Natural killer cell treated with Interleukin-12 subunit alpha and Interleukin-12 subunit beta and Interleukin-15 and Interleukin-18, amount 100 ng/mL, for 72 hours (primary cell): ENCODE measurements at regions not wholly inside any gene's neighbourhood (a gene's known extent, or its start where the extent isn't known, plus 50 kb on each side); places are given as distances from the start of the nearest gene placed in this dataset.
"Not testable (repeated sequence)": the region's sequence is repeated elsewhere in the genome, so short reads cannot be mapped to it uniquely, and the experiment has no call there.

Source experiments
- ATAC-seq, 2 donors: fragments of 150-1000 bp; cut with Tn5 transposase in 1 of 2; sonication (Bioruptor Pico), chemical (Tn5 transposase) in 1 of 2; 2 replicates each; pipeline ENCODE4 v1.10.0; 2021
- DNase-seq: peaks from one replicate; pipeline ENCODE4 v3.0.0; 2022; ENCODE audit warnings: low spot score
- H3K27ac Mint-ChIP-seq, 2 donors: 1 replicate in 1 of 2; 2 replicates in 1 of 2; pipeline ENCODE4 v1.8.0; 2022; ENCODE audit warnings: mixed read lengths in 2 of 2, mild to moderate bottlenecking in 1 of 2, moderate library complexity in 1 of 2
- H3K27me3 Mint-ChIP-seq, 2 donors: 1 replicate in 1 of 2; 2 replicates in 1 of 2; pipeline ENCODE4 v1.8.0; 2022; ENCODE audit warnings: mixed read lengths in 2 of 2
- H3K36me3 Mint-ChIP-seq: one replicate; pipeline ENCODE4 v1.8.0; 2022; ENCODE audit warnings: mixed read lengths
- H3K4me1 Mint-ChIP-seq, 2 donors: 1 replicate in 1 of 2; 2 replicates in 1 of 2; pipeline ENCODE4 v1.8.0; 2022; ENCODE audit warnings: low read depth in 2 of 2, mixed read lengths in 2 of 2, mild to moderate bottlenecking in 1 of 2
- H3K4me3 Mint-ChIP-seq: one replicate; pipeline ENCODE4 v1.8.0; 2022; ENCODE audit warnings: mixed read lengths
- H3K9me3 Mint-ChIP-seq: 2 replicates; pipeline ENCODE4 v1.8.0; 2022; ENCODE audit warnings: mixed read lengths

DNA sequence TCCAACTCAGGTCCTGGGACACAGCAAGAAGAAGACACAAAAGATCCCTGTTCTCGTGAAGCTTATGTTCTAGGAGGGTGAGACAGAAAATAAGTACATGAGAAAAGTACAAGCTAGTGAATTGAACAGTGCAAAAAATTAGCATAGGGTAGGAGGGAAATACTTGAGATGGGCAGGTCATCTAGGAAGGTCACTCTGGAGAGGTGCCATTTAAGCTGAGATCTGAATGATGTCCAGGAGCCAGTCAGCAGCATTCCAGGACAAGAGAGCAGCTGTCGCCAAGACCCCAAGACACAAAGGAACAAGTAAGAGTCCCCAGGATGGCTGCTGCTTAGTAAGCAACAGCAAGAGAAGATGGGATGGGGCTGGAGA, 379.4 kb downstream of the ANAPC1 start:
- Mint-ChIP-seq H3K4me3 (peak overlapping the region; percentile 65), H3K27ac (peak overlapping the region in 1 of 2 donors; percentile 69), H3K4me1 (peaks cover 15 to 30% of the 10 kb centered on the region in 2 donors)
- not testable (repeated sequence) for ATAC-seq, DNase-seq, H3K9me3 Mint-ChIP-seq, H3K27me3 Mint-ChIP-seq, H3K36me3 Mint-ChIP-seq

DNA sequence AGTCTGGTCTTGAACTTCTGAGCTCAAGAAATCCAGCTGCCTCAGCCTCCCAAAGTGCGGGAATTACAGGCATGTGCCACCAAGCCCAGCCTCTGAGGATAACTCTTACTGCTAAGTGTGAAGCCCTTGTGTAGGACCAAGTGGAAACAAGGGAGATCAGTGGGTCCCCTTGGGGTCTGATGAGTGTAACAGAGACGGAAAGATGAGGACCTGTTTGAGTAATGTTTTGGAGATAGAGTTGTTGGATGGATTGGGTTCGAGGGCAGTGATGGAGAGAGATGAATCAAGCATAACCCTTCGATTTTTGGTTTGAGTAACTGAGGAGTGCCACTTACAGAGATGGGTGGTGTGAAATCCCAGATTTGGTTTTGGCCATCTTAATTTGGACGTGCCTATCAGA, 378.7 kb downstream of the ANAPC1 start:
- not testable (repeated sequence) for H3K36me3 Mint-ChIP-seq, H3K27me3 Mint-ChIP-seq, ATAC-seq, H3K9me3 Mint-ChIP-seq, DNase-seq
- Mint-ChIP-seq H3K4me1 (peaks cover 15 to 30% of the 10 kb centered on the region in 2 donors), H3K4me3 (peak overlapping the region; percentile 54), H3K27ac (peak overlapping the region; percentile 12 to 63)

DNA sequence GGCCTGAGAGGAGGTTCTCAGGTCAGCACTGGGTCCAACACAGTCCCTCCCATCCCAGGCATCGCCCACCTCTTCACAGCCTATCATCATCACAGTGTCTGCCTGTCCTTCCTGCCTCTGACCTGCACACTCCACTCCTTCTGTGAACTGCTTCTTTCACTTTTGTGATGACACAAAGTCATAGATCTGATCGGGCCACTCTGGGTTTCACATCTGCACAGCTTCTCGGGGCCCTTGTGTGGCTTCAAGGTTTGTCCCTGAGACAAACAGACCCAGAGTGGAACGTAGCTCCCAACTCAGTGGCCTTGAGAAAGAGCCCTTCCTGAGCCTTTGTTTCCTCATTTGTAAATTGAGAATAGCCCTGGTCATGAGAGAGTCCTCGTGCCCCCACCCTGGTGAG, 377.1 kb downstream of the ANAPC1 start:
- H3K27me3 Mint-ChIP-seq = not testable (repeated sequence)

DNA sequence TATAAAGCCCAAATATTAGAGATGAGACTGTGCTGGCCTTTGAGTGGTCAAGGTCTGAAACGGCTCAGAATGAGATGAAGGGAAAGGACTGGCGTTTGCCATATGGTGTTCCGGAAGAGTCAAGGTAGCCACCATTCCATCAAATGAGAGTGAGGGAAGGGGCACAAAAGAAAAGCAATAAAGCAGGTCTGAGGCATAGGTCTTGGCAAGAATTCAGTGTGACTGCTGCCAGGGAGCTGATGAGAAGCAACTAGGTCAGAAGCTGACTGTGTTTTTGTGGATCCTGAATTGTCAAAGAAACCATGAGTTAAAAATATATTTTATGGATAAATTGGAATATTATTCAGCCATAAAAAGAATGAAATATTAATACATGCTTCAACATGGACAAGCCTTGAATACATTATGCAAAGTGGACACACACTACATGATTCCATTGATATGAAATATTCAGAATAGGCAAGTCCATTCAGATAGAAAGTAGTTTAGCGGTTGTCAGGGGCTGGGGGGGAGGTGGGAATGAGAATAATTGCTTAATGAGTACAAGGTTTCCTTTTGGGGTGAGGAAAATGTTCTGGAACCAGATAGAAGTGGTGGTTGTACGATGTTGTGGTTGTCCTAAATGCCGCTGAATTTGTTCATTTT, 374.6 kb downstream of the ANAPC1 start:
- H3K27ac Mint-ChIP-seq, H3K27me3 Mint-ChIP-seq, H3K36me3 Mint-ChIP-seq, ATAC-seq, H3K9me3 Mint-ChIP-seq, DNase-seq: not testable (repeated sequence)
- peak overlapping the region; percentile 30 for H3K4me3 Mint-ChIP-seq
- peaks cover 15 to 28% of the 10 kb centered on the region in 2 donors for H3K4me1 Mint-ChIP-seq

More for the DNA sequence above, 377.1 kb downstream of the ANAPC1 start:
- peak overlapping the region; percentile 74 to 80 for H3K27ac Mint-ChIP-seq
- peaks cover 15 to 30% of the 10 kb centered on the region in 2 donors for H3K4me1 Mint-ChIP-seq
- not testable (repeated sequence) for H3K36me3 Mint-ChIP-seq, H3K9me3 Mint-ChIP-seq
- ATAC-seq = peak; percentile 96 to 98
- peak overlapping the region; percentile 68 for H3K4me3 Mint-ChIP-seq
- DNase-seq = peak; percentile 64

DNA sequence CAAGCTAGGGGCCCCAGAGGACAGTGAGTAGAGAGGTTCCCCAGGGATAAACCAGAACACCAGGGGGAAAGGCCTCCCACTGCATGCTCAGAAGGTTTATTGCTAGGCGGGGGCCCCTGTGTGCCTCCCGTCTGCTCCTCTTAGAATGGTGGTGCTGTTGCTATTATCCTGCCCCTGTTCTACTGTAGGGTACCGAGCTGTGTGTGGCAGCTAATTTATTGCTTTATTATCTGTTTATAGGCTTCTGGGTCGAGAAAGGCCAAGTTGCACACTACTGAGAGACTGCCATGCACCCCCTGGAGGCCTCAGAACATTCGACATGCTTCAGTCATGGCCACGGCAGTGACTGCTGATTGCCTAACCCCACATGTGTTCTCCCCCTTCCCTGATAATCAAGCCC, 373.6 kb downstream of the ANAPC1 start:
- not testable (repeated sequence) for H3K4me3 Mint-ChIP-seq, H3K36me3 Mint-ChIP-seq, ATAC-seq, H3K27me3 Mint-ChIP-seq, H3K9me3 Mint-ChIP-seq, H3K27ac Mint-ChIP-seq, DNase-seq
- peaks cover 13 to 22% of the 10 kb centered on the region in 2 donors for H3K4me1 Mint-ChIP-seq

DNA sequence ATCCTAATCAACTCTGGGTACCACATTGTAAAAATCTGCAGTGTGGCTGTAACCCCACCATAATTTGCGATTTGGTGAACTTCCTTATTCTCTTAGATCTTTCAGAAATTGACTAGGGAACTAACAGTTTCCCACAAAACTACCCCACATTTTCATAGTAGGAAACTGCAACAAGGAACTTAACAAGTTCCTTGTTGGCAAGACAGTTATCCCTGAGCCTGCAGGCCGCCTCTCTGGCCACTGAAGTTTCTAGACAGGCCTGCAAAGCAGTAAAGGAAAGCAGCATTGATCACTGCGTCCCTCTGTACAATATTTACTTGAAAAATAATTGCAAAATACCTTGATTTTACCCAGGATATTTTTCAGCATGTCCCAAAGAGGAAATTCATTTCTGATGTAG, 372.9 kb downstream of the ANAPC1 start:
- not testable (repeated sequence) for H3K4me3 Mint-ChIP-seq

DNA sequence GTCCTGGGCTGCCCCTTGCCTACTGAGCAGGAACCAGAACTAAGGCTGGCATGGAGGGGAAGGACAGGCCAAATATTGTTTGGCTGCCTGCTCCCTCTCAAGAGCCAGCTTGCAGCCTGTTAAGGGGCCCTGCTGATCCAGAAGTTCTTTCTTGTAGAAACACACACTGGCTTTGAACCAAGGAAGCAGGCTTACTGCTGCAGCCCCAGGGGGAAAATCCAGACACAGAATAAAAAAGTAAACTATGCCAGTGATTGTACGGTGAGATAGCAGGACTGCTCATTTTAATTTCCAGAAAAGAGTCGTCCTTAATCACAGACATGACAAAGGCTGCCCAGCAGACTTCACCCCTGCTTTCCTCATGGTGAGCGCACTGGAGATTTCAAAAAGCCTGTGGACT, 371.6 kb downstream of the ANAPC1 start:
- not testable (repeated sequence) for H3K9me3 Mint-ChIP-seq, ATAC-seq, DNase-seq, H3K27ac Mint-ChIP-seq, H3K27me3 Mint-ChIP-seq, H3K36me3 Mint-ChIP-seq, H3K4me3 Mint-ChIP-seq
- peaks cover 5 to 12% of the 10 kb centered on the region in 2 donors for H3K4me1 Mint-ChIP-seq

More for the DNA sequence above, 372.9 kb downstream of the ANAPC1 start:
- peaks cover 10 to 16% of the 10 kb centered on the region in 2 donors for H3K4me1 Mint-ChIP-seq
- H3K9me3 Mint-ChIP-seq, H3K27me3 Mint-ChIP-seq, ATAC-seq, H3K36me3 Mint-ChIP-seq, H3K27ac Mint-ChIP-seq, DNase-seq: not testable (repeated sequence)

DNA sequence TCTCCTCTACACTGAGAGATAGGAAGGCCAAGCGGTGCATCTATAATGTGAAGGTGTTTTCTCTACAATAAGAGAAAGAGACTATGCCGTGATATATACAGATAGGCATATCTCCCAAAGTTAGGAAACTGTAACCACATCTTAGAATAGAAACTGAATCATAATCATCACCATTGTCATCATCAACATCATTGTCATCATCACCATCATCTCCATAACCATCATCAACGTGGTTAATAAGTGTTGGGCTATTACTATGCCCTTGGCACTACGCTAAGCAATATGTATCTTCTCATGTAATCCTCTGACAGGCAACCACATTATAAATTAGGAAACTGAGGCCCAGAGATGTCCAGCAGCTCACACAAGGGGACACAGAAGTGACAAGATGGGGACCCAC, 369.9 kb downstream of the ANAPC1 start:
- H3K9me3 Mint-ChIP-seq, DNase-seq, H3K4me1 Mint-ChIP-seq, H3K4me3 Mint-ChIP-seq, H3K36me3 Mint-ChIP-seq, H3K27me3 Mint-ChIP-seq, H3K27ac Mint-ChIP-seq: not testable (repeated sequence)
- ATAC-seq = peak in 1 of 2 donors; percentile 25

DNA sequence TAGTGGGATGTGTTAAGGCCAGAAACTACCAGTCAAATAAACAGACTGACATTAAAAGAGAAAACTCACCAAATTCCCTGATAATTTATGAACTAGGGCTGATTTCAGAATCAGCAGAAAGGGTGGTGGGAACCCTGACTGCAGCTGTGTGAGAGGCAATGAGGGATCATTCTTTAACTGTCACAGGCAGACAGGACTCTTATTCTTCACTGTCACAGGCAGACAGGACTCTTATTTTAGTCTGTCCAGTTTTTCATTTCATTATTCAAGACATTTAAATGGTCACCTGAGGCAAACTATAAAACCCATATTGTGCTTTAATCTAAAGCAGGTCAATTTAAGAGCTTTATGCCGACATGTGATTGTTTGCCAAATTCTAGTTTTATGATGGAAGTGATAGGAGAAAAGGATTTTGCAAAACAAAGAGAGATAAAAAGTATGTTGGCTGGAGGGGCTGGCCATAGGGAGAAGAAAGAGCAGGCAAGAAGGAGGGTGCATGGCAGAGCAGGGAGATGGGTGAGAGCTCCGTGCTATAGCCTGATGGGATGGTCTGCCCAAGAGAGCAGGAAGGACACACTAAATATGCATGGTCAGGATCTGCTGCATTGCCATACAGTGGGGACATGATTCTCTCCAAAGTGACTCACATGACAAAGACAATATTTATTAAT, 366.8 kb downstream of the ANAPC1 start:
- not testable (repeated sequence) for ATAC-seq, H3K9me3 Mint-ChIP-seq, DNase-seq, H3K27ac Mint-ChIP-seq, H3K27me3 Mint-ChIP-seq, H3K4me1 Mint-ChIP-seq, H3K4me3 Mint-ChIP-seq, H3K36me3 Mint-ChIP-seq

DNA sequence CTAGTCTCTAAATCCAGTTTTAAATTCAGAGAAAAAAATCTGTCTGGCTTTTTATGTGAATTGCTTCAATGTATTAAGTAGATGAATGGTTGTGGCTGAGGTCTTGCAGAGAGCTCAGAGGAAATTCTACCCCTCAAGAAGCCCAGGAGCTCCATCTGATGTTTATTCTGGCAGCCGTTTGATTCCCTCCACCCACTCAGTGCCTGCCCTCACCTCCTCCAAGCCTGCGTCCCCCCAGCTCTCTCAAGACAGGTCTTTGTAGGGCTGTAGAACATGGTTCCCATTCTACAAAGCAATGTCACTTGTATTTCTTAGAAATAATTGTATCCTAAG, 366.3 kb downstream of the ANAPC1 start:
- not testable (repeated sequence) for H3K4me1 Mint-ChIP-seq, DNase-seq, H3K9me3 Mint-ChIP-seq, H3K27me3 Mint-ChIP-seq, H3K4me3 Mint-ChIP-seq, H3K36me3 Mint-ChIP-seq, ATAC-seq
- H3K27ac Mint-ChIP-seq = peak overlapping the region in 1 of 2 donors; percentile 61

DNA sequence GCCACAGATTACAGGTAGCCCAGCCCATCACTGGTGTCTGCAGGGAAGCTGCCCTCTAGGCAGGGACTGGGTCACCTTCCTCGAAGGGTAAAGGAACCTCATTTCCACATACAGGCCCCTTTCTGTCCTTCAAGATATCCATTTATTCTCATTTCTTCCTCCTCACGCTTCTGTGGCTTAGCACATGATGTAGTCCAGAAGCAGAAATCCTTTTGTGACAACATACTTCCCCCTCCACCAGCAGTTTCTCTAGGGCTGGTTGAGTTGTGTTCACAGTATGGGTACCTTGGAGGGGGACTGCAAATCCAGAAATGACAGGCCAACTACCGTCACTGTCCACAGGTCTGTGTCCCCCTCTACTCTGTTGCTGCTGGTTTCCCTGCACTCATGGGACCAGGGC, 364.9 kb downstream of the ANAPC1 start:
- no peaks in the 10 kb centered on the region for H3K36me3 Mint-ChIP-seq
- H3K9me3 Mint-ChIP-seq = no peaks in the 10 kb centered on the region
- peaks cover 6 to 15% of the 10 kb centered on the region in 2 donors for H3K4me1 Mint-ChIP-seq

DNA sequence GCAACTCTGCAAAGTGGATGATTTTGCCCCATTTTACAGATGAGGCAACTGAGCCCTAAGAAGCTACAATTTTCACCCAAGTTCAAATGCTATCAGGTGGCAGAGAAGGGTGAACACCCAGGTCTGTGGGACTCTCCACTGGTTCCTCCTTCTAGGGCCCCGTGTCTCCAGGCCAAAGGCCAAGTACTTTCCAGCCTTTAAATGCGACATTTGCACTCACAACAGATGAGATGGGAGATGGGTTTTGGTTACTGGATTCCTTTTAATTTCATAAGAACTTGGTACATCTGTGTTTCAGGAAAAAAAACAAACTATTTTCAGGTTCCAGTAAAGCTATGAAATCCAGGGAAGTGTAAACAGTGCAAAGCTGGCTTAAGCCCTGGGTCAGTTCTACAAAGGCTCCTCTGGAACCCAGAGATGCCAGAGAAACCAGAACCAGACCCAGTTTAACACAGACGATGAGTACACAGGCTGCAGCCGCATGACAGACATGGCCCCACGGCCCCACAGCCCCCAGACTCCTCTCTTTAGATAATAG, 361.7 kb downstream of the ANAPC1 start:
- no peaks in the 10 kb centered on the region for H3K36me3 Mint-ChIP-seq
- peaks cover 0 to 6% of the 10 kb centered on the region in 2 donors for H3K27me3 Mint-ChIP-seq
- H3K4me3 Mint-ChIP-seq = no peak overlapping the region
- DNase-seq (no peak), ATAC-seq (no peak)
- peaks cover 6 to 20% of the 10 kb centered on the region in 2 donors for H3K4me1 Mint-ChIP-seq
- no peaks in the 10 kb centered on the region for H3K9me3 Mint-ChIP-seq
- H3K27ac Mint-ChIP-seq = no peak overlapping the region

More for the DNA sequence above, 364.9 kb downstream of the ANAPC1 start:
- DNase-seq (no peak), ATAC-seq (no peak)
- H3K27me3 Mint-ChIP-seq = peaks cover 0 to 6% of the 10 kb centered on the region in 2 donors
- no peak overlapping the region for H3K27ac Mint-ChIP-seq
- no peak overlapping the region for H3K4me3 Mint-ChIP-seq

DNA sequence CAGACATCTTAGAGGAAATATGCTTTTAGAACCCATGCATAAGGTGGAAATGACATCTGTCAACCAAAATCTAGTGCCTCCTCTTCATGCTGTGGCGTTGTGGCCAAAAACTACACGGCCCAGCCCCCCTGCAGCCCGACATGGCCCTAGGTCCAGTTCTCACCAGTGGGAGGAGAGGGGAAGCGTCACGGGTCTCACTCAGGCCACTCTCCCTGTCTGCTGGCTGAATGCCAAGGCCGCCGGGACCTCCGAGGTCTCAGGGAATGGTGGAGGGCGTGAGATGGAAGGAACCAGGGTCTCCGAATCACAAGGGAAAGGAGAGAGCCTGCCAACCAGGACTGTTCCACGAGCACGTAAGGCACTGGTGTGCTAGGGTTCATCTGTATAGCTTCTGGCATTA, 361.0 kb downstream of the ANAPC1 start:
- Mint-ChIP-seq H3K27me3 (peaks cover 0 to 7% of the 10 kb centered on the region in 2 donors), H3K9me3 (no peaks in the 10 kb centered on the region), H3K36me3 (no peaks in the 10 kb centered on the region), H3K27ac (no peak overlapping the region), H3K4me1 (peaks cover 7 to 23% of the 10 kb centered on the region in 2 donors), H3K4me3 (no peak overlapping the region)
- no peak for ATAC-seq
- DNase-seq = no peak

DNA sequence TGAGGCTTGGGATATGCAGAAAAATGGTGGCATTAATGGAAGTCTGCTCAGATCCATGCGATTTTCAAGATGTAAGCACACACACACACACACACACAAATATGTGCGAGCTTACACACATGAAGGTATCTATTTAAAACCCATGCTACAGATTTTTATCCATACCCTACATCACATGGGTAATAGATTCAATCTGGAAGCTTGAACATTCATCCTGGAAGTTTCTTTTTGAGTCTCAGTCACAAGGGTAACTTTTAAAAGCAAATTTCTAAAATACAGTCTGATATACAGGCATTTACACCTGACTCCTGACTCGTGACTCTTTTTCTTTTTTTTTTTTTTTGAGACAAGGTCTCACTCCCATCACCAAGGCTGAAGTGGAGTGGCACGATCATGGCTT, 359.0 kb downstream of the ANAPC1 start:
- not testable (repeated sequence) for DNase-seq, H3K9me3 Mint-ChIP-seq, H3K4me3 Mint-ChIP-seq, H3K36me3 Mint-ChIP-seq, H3K27me3 Mint-ChIP-seq, H3K27ac Mint-ChIP-seq
- peaks cover 2 to 24% of the 10 kb centered on the region in 2 donors for H3K4me1 Mint-ChIP-seq
- ATAC-seq = peak; percentile 20 to 46
